ENCODE measurements at regions not wholly inside any gene's neighbourhood (a gene's known extent, or its start where the extent isn't known, plus 50 kb on each side); places are given as distances from the start of the nearest gene placed in this dataset.

- H3K4me3 ChIP-seq (ENCODE audit: low read depth, low read length): no peak overlapping the region
- no peak overlapping the region for H3K27ac ChIP-seq
- no peak for TF ChIP-seq CTCF (IDR thresholded peaks at IDR 0.05)
- no peak overlapping the region for H2AFZ ChIP-seq
- no peak overlapping the region for H3K9ac ChIP-seq
- no peak overlapping the region for H3K4me2 ChIP-seq (ENCODE audit: low read length)
- peaks cover 7% of the 10 kb centered on the region for H3K27me3 ChIP-seq (ENCODE audit: control insufficient read depth, insufficient read depth, low read length)
- no peaks in the 10 kb centered on the region for H3K9me3 ChIP-seq (ENCODE audit: control insufficient read depth, low read length)
- no peaks in the 10 kb centered on the region for H3K36me3 ChIP-seq (ENCODE audit: control insufficient read depth, insufficient read depth, low read length)
- H3K79me2 ChIP-seq: no peaks in the 10 kb centered on the region
- no peaks in the 10 kb centered on the region for H3K4me1 ChIP-seq
Measured at GRCh38 chr6:170080169-170080827, 210.6 kb downstream of the DLL1 start.

- TF ChIP-seq CTCF (IDR thresholded peaks at IDR 0.05): no peak
- H3K9ac ChIP-seq: no peak overlapping the region
Measured at GRCh38 chr6:170076466-170077165, 214.3 kb downstream of the DLL1 start.

GRCh38 chr6:170075659-170076223 is 215.1 kb downstream of the DLL1 start:
- Histone ChIP-seq H3K4me2 (ENCODE audit: low read length) (no peak overlapping the region), H3K27ac (no peak overlapping the region), H3K9ac (no peak overlapping the region), H3K9me3 (ENCODE audit: control insufficient read depth, low read length) (no peaks in the 10 kb centered on the region), H3K4me3 (ENCODE audit: low read depth, low read length) (no peak overlapping the region), H3K79me2 (no peaks in the 10 kb centered on the region), H3K27me3 (ENCODE audit: control insufficient read depth, insufficient read depth, low read length) (no peaks in the 10 kb centered on the region), H2AFZ (no peak overlapping the region), H3K4me1 (no peaks in the 10 kb centered on the region), H3K36me3 (ENCODE audit: control insufficient read depth, insufficient read depth, low read length) (no peaks in the 10 kb centered on the region)
- TF ChIP-seq CTCF (IDR thresholded peaks at IDR 0.05): no peak

More at GRCh38 chr6:170076466-170077165, 214.3 kb downstream of the DLL1 start:
- Histone ChIP-seq H3K4me1 (no peaks in the 10 kb centered on the region), H3K36me3 (ENCODE audit: control insufficient read depth, insufficient read depth, low read length) (no peaks in the 10 kb centered on the region), H3K9me3 (ENCODE audit: control insufficient read depth, low read length) (no peaks in the 10 kb centered on the region), H3K4me2 (ENCODE audit: low read length) (no peak overlapping the region), H2AFZ (no peak overlapping the region), H3K27ac (no peak overlapping the region), H3K27me3 (ENCODE audit: control insufficient read depth, insufficient read depth, low read length) (peaks cover under 1% of the 10 kb centered on the region), H3K4me3 (ENCODE audit: low read depth, low read length) (no peak overlapping the region), H3K79me2 (no peaks in the 10 kb centered on the region)

GRCh38 chr6:170074907-170075306 is 216.0 kb downstream of the DLL1 start:
- Histone ChIP-seq H3K79me2 (no peaks in the 10 kb centered on the region), H3K36me3 (ENCODE audit: control insufficient read depth, insufficient read depth, low read length) (no peaks in the 10 kb centered on the region), H3K27ac (no peak overlapping the region), H2AFZ (no peak overlapping the region), H3K4me3 (ENCODE audit: low read depth, low read length) (no peak overlapping the region), H3K9ac (no peak overlapping the region), H3K9me3 (ENCODE audit: control insufficient read depth, low read length) (no peaks in the 10 kb centered on the region), H3K4me2 (ENCODE audit: low read length) (no peak overlapping the region), H3K4me1 (no peaks in the 10 kb centered on the region), H3K27me3 (ENCODE audit: control insufficient read depth, insufficient read depth, low read length) (no peaks in the 10 kb centered on the region)
- TF ChIP-seq CTCF (IDR thresholded peaks at IDR 0.05): no peak
